GM10266 (cell line): ENCODE measurements at regions not wholly inside any gene's neighbourhood (a gene's known extent, or its start where the extent isn't known, plus 50 kb on each side); places are given as distances from the start of the nearest gene placed in this dataset.
"Not testable (repeated sequence)": the region's sequence is repeated elsewhere in the genome, so short reads cannot be mapped to it uniquely, and the experiment has no call there.

Experiments used
- DNase-seq: peaks from one replicate; pipeline ENCODE4 v3.0.0; 2012; ENCODE audit errors: extremely low spot score
- TF ChIP-seq, protein P1 (sequence below): IDR thresholded peaks from 2 replicates; pipeline ENCODE4 v1.5.1; 2012; ENCODE audit warnings: mild to moderate bottlenecking, low read depth; ENCODE audit not compliant: control insufficient read depth, insufficient read depth; ENCODE audit errors: missing control alignments

DNA sequence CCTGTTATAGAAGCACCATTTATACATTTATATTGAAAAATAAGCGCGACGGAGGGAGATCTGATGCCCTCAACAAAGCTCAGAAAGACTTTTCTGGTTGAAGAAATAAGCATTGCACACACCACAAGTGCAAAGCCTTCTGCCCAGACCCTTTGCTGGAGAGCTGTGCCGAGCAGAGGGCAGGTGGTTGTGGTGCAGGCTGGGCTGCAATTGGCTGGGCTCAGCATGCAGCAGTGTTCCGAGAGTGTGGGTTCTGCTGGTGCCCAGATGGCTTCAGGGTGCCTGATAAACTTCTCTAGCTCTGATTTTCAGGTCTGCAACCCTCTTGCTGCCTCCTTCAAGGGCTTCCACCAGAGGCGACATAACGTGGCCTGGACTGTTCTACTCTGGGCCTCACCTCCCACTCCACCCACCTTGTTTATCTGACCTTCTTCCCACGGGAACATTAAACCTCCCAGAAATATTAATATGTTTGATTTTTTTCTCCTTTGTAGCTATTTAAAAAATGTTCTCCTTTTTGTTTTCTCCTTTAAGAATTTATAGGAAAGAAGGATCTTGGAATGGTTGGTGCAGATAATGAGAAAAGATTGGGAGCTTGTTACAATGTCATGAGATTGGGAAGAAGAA lies 113.6 kb upstream of the ITGA6 start:
- no peak for DNase-seq
- TF ChIP-seq, protein P1, sequence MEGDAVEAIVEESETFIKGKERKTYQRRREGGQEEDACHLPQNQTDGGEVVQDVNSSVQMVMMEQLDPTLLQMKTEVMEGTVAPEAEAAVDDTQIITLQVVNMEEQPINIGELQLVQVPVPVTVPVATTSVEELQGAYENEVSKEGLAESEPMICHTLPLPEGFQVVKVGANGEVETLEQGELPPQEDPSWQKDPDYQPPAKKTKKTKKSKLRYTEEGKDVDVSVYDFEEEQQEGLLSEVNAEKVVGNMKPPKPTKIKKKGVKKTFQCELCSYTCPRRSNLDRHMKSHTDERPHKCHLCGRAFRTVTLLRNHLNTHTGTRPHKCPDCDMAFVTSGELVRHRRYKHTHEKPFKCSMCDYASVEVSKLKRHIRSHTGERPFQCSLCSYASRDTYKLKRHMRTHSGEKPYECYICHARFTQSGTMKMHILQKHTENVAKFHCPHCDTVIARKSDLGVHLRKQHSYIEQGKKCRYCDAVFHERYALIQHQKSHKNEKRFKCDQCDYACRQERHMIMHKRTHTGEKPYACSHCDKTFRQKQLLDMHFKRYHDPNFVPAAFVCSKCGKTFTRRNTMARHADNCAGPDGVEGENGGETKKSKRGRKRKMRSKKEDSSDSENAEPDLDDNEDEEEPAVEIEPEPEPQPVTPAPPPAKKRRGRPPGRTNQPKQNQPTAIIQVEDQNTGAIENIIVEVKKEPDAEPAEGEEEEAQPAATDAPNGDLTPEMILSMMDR, result no peak

DNA sequence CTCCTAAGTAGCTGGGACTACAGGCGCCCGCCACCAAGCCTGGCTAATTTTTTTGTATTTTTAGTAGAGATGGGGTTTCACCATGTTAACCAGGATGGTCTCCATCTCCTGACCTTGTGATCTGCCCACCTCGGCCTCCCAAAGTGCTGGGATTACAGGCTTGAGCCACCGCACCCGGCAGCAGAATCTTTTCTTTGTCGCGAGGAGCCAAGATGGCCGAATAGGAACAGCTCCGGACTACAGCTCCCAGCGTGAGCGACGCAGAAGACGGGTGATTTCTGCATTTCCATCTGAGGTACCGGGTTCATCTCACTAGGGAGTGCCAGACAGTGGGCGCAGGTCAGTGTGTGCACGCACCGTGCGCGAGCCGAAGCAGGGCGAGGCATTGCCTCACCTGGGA lies 112.3 kb upstream of the ITGA6 start:
- not testable (repeated sequence) for DNase-seq

DNA sequence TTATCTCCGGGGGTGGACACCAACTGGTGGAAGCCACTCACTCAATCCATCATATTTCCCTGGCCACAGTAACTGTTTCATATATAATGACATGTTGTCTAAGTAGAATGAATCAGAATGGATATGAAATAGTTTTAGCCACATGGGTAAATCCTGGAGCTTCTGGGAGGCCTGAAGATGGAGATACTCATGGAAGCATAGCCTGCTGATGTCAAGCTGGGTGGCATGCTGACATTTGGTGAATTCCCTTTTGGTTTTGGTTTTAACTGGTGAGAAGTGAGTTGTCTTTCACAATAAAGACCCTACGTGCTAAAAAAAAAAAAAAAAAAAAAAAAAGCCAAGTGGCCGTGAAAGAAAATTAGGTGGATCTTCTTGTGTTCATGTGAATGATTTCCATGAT lies 105.3 kb upstream of the ITGA6 start:
- TF ChIP-seq, protein P1, result no peak
- no peak for DNase-seq

DNA sequence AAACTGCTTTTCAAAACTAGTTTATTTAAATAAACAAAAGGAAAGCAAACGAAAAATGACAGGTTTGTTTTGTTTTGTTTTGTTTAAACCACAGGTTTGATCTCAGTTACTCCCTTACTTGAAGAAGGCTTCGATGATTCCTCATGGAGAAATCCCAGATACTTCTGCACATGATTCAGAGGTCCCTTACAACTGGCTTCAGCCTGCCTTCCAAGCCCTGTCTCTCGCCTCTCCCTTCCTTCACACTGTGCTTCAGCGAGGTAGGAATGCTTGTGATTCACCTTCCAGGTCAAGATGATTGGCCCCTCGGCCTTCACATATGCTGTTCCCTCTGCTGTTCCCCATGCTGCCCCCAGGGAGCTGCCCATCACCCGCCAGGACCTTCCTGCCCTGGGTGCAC lies 104.1 kb upstream of the ITGA6 start:
- TF ChIP-seq, protein P1, result no peak

DNA sequence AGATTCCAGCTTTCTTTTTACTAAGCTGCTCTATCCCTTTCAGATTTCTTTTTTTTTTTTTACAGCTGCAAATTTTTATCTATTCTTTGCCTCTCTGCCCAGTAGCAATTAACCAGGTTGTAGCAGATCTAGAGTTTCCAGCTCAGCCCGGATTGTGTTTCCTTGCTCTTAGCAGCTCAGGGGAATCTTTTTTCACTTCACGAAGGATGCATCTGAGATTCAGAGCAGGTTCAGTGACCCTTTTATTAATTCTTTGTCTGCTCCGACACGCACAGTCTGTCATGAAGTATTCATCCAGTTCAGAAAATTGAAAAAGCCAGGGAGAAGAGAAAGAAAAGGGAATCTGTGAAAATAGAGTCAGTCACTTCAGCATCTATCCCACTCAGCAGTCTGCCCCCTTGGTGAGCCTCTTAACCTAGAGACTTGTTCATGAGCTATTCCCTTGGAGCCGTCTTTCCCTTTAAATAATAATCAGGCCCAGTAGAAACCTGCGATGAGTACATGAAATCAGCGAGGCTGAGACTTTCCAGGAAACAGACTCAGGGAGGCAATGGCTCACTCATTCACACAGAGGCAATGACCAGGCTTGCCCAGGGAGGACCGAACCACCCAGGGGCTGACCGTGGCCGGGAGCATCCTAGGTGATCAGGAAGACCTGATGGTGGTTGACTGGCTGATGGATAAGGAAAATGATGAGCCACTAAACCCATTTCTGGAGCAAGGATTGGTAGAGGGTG lies 103.4 kb upstream of the ITGA6 start:
- TF ChIP-seq, protein P1, result no peak

More for the DNA sequence above, 104.1 kb upstream of the ITGA6 start:
- DNase-seq, result no peak

DNA sequence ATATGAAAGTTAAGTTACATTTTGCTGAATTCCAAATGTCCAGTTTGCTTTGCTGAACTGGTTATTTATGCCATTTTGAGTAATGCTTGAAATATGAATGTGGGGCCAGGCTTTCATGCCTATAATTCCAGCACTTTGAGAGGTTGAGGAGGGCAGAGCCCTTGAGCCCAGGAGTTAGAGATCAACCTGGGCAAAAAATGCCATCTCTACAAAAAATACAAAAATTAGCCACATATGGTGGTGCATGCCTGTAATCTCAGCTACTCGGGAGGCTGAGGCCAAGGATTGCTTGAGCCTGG lies 101.2 kb upstream of the ITGA6 start:
- TF ChIP-seq, protein P1, result no peak
- DNase-seq, result no peak

More for the DNA sequence above, 103.4 kb upstream of the ITGA6 start:
- no peak for DNase-seq

DNA sequence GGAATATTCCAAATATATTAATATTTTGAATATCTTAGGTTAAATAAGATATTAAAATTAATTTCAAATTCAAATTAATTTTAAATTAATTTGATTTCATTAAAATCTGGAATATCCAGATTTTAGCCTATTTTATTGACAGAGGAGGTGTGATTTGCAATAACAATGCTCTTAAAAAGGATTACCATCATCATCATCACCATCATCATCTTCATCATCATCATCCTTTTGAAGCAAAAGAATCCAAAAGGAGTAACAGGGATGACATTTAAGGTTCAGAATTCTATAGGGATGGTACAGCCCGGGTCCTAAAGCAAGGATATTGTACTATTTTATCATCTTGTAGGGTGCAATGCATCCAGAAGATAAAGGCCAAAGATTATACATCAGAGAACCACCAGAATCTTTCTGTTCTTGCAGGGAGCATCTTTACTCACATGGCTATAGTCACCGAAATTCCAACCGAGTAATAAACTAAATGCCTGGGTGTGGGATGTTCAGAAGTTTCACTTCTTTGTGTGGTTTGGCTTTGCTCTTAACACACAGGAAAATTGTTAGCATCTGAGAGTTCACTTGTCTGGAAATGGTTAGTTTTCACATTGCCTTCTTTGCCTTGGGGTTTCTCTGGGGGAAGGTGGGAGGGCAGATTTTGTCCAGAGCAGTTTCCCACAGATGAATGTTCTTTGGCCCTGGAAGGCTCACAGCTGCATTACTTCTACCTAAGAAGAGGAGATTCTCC lies 99.1 kb upstream of the ITGA6 start:
- TF ChIP-seq, protein P1, result no peak
- no peak for DNase-seq
